Nephron progenitor cell (in vitro differentiated cells): ENCODE measurements at regions not wholly inside any gene's neighbourhood (a gene's known extent, or its start where the extent isn't known, plus 50 kb on each side); places are given as distances from the start of the nearest gene placed in this dataset.
"Not testable (repeated sequence)": the region's sequence is repeated elsewhere in the genome, so short reads cannot be mapped to it uniquely, and the experiment has no call there.

Experiments used
- DNase-seq: peaks from one replicate; pipeline ENCODE4 v3.0.0; 2021
- H3K27ac Mint-ChIP-seq: 2 replicates; pipeline ENCODE4 v1.8.0; 2021; ENCODE audit warnings: mild to moderate bottlenecking, moderate library complexity, mixed read lengths
- H3K27me3 Mint-ChIP-seq: 2 replicates; pipeline ENCODE4 v1.8.0; 2021; ENCODE audit warnings: mild to moderate bottlenecking, low read depth, mixed read lengths; ENCODE audit not compliant: poor library complexity
- H3K36me3 Mint-ChIP-seq: 2 replicates; pipeline ENCODE4 v1.8.0; 2021; ENCODE audit warnings: low read depth, mixed read lengths
- H3K4me1 Mint-ChIP-seq: 2 replicates; pipeline ENCODE4 v1.8.0; 2021; ENCODE audit warnings: mixed read lengths
- H3K4me3 Mint-ChIP-seq: 2 replicates; pipeline ENCODE4 v1.8.0; 2021; ENCODE audit warnings: mild to moderate bottlenecking, moderate library complexity, mixed read lengths
- H3K9me3 Mint-ChIP-seq: 2 replicates; pipeline ENCODE4 v1.8.0; 2021; ENCODE audit warnings: mild to moderate bottlenecking, moderate library complexity, mixed read lengths
- CTCF ChIP-seq: fragments of 200-600 bp; sonication (generic); IDR thresholded peaks from 2 replicates; pipeline ENCODE4 v1.5.0; 2021; ENCODE audit warnings: antibody characterized with exemption

GRCh38 chr3:153768561-153769469 lies 352.4 kb upstream of the ARHGEF26 start:
- H3K27me3 Mint-ChIP-seq = no peaks in the 10 kb centered on the region
- peak; percentile 30 for DNase-seq
- H3K36me3 Mint-ChIP-seq = peaks cover 11% of the 10 kb centered on the region
- H3K4me1 Mint-ChIP-seq = no peaks in the 10 kb centered on the region
- no peak overlapping the region for H3K4me3 Mint-ChIP-seq
- TF ChIP-seq CTCF = peak; percentile 60
- H3K27ac Mint-ChIP-seq = no peak overlapping the region
- H3K9me3 Mint-ChIP-seq = peaks cover 31% of the 10 kb centered on the region

GRCh38 chr3:153783106-153783505 lies 338.1 kb upstream of the ARHGEF26 start:
- no peak for TF ChIP-seq CTCF
- no peak overlapping the region for H3K4me3 Mint-ChIP-seq
- peaks cover 3% of the 10 kb centered on the region for H3K27me3 Mint-ChIP-seq
- no peaks in the 10 kb centered on the region for H3K9me3 Mint-ChIP-seq
- DNase-seq = peak; percentile 15
- peaks cover 27% of the 10 kb centered on the region for H3K4me1 Mint-ChIP-seq
- no peaks in the 10 kb centered on the region for H3K36me3 Mint-ChIP-seq
- peak overlapping the region; percentile 77 for H3K27ac Mint-ChIP-seq

GRCh38 chr3:153783741-153784480 lies 337.3 kb upstream of the ARHGEF26 start:
- Mint-ChIP-seq H3K36me3 (no peaks in the 10 kb centered on the region), H3K27me3 (peaks cover 3% of the 10 kb centered on the region), H3K27ac (peak overlapping the region; percentile 77), H3K4me1 (peaks cover 27% of the 10 kb centered on the region), H3K4me3 (no peak overlapping the region), H3K9me3 (no peaks in the 10 kb centered on the region)
- DNase-seq = no peak
- no peak for TF ChIP-seq CTCF

GRCh38 chr3:153785901-153786300 lies 335.3 kb upstream of the ARHGEF26 start:
- H3K9me3 Mint-ChIP-seq = peaks cover under 1% of the 10 kb centered on the region
- peaks cover 3% of the 10 kb centered on the region for H3K27me3 Mint-ChIP-seq
- no peak overlapping the region for H3K4me3 Mint-ChIP-seq
- no peaks in the 10 kb centered on the region for H3K36me3 Mint-ChIP-seq
- peaks cover 27% of the 10 kb centered on the region for H3K4me1 Mint-ChIP-seq
- no peak overlapping the region for H3K27ac Mint-ChIP-seq
- DNase-seq = no peak
- TF ChIP-seq CTCF = no peak

- Mint-ChIP-seq H3K27ac (no peak overlapping the region), H3K4me1 (peaks cover 4% of the 10 kb centered on the region), H3K4me3 (no peak overlapping the region), H3K36me3 (no peaks in the 10 kb centered on the region), H3K27me3 (peaks cover 7% of the 10 kb centered on the region), H3K9me3 (peaks cover 9% of the 10 kb centered on the region)
- TF ChIP-seq CTCF = no peak
- DNase-seq = no peak
Measured at GRCh38 chr3:153789380-153789779, 331.8 kb upstream of the ARHGEF26 start.

GRCh38 chr3:153797056-153797455 lies 324.1 kb upstream of the ARHGEF26 start:
- DNase-seq, H3K36me3 Mint-ChIP-seq, H3K4me1 Mint-ChIP-seq, H3K27ac Mint-ChIP-seq, H3K27me3 Mint-ChIP-seq, H3K4me3 Mint-ChIP-seq: not testable (repeated sequence)
- H3K9me3 Mint-ChIP-seq = peaks cover 31% of the 10 kb centered on the region
